ENCODE measurements at regions not wholly inside any gene's neighbourhood (a gene's known extent, or its start where the extent isn't known, plus 50 kb on each side); places are given as distances from the start of the nearest gene placed in this dataset.

GRCh38 chr15:96088650-96089049 is 241.8 kb upstream of the NR2F2 start:
- FAIRE-seq: no peak
- DNase-seq (ENCODE audit: insufficient read length, low spot score): no peak
- TF ChIP-seq PAX5 (IDR thresholded peaks at IDR 0.05; ENCODE audit: insufficient read depth, low read length, severe bottlenecking): no peak
- no peak for TF ChIP-seq SPI1 (IDR thresholded peaks at IDR 0.05; ENCODE audit: low read depth, low read length)
- TF ChIP-seq POLR2A (IDR thresholded peaks at IDR 0.05; ENCODE audit: low read depth, low read length): no peak
- TF ChIP-seq POU2F2 (IDR thresholded peaks at IDR 0.05; ENCODE audit: low read depth, low read length): no peak
- no peak for TF ChIP-seq POLR2AphosphoS5 (IDR thresholded peaks at IDR 0.05; ENCODE audit: low read depth, low read length)
- no peak for TF ChIP-seq TAF1 (IDR thresholded peaks at IDR 0.05; ENCODE audit: low read depth, low read length)

GRCh38 chr15:96089405-96090058 is 241.0 kb upstream of the NR2F2 start:
- TF ChIP-seq POLR2A (IDR thresholded peaks at IDR 0.05; ENCODE audit: low read depth, low read length): no peak
- TF ChIP-seq POU2F2 (IDR thresholded peaks at IDR 0.05; ENCODE audit: low read depth, low read length): no peak
- TF ChIP-seq PAX5 (IDR thresholded peaks at IDR 0.05; ENCODE audit: insufficient read depth, low read length, severe bottlenecking): no peak
- no peak for TF ChIP-seq TAF1 (IDR thresholded peaks at IDR 0.05; ENCODE audit: low read depth, low read length)
- TF ChIP-seq POLR2AphosphoS5 (IDR thresholded peaks at IDR 0.05; ENCODE audit: low read depth, low read length): no peak
- TF ChIP-seq SPI1 (IDR thresholded peaks at IDR 0.05; ENCODE audit: low read depth, low read length): no peak

GRCh38 chr15:96092186-96092585 is 238.3 kb upstream of the NR2F2 start:
- no peak for FAIRE-seq
- TF ChIP-seq TAF1 (IDR thresholded peaks at IDR 0.05; ENCODE audit: low read depth, low read length) (no peak), PAX5 (IDR thresholded peaks at IDR 0.05; ENCODE audit: insufficient read depth, low read length, severe bottlenecking) (no peak), SPI1 (IDR thresholded peaks at IDR 0.05; ENCODE audit: low read depth, low read length) (no peak), POU2F2 (IDR thresholded peaks at IDR 0.05; ENCODE audit: low read depth, low read length) (no peak), POLR2A (IDR thresholded peaks at IDR 0.05; ENCODE audit: low read depth, low read length) (no peak), POLR2AphosphoS5 (IDR thresholded peaks at IDR 0.05; ENCODE audit: low read depth, low read length) (no peak)
- no peak for DNase-seq (ENCODE audit: insufficient read length, low spot score)

More at GRCh38 chr15:96089405-96090058, 241.0 kb upstream of the NR2F2 start:
- DNase-seq (ENCODE audit: insufficient read length, low spot score) (no peak), FAIRE-seq (peak; percentile 33)

- DNase-seq (ENCODE audit: insufficient read length, low spot score): no peak
- FAIRE-seq: no peak
- TF ChIP-seq TAF1 (IDR thresholded peaks at IDR 0.05; ENCODE audit: low read depth, low read length): no peak
- TF ChIP-seq POU2F2 (IDR thresholded peaks at IDR 0.05; ENCODE audit: low read depth, low read length): no peak
- TF ChIP-seq POLR2AphosphoS5 (IDR thresholded peaks at IDR 0.05; ENCODE audit: low read depth, low read length): no peak
- TF ChIP-seq PAX5 (IDR thresholded peaks at IDR 0.05; ENCODE audit: insufficient read depth, low read length, severe bottlenecking): no peak
- TF ChIP-seq POLR2A (IDR thresholded peaks at IDR 0.05; ENCODE audit: low read depth, low read length): no peak
- TF ChIP-seq SPI1 (IDR thresholded peaks at IDR 0.05; ENCODE audit: low read depth, low read length): no peak
Observed at GRCh38 chr15:96093063-96093462, 237.4 kb upstream of the NR2F2 start.

- FAIRE-seq (no peak), DNase-seq (ENCODE audit: insufficient read length, low spot score) (no peak)
- TF ChIP-seq POLR2AphosphoS5 (IDR thresholded peaks at IDR 0.05; ENCODE audit: low read depth, low read length): no peak
- TF ChIP-seq PAX5 (IDR thresholded peaks at IDR 0.05; ENCODE audit: insufficient read depth, low read length, severe bottlenecking): no peak
- no peak for TF ChIP-seq TAF1 (IDR thresholded peaks at IDR 0.05; ENCODE audit: low read depth, low read length)
- no peak for TF ChIP-seq SPI1 (IDR thresholded peaks at IDR 0.05; ENCODE audit: low read depth, low read length)
- no peak for TF ChIP-seq POLR2A (IDR thresholded peaks at IDR 0.05; ENCODE audit: low read depth, low read length)
- TF ChIP-seq POU2F2 (IDR thresholded peaks at IDR 0.05; ENCODE audit: low read depth, low read length): no peak
Observed at GRCh38 chr15:96097661-96098060, 232.8 kb upstream of the NR2F2 start.

GRCh38 chr15:96102631-96103030 is 227.9 kb upstream of the NR2F2 start:
- DNase-seq (ENCODE audit: insufficient read length, low spot score): no peak
- no peak for FAIRE-seq
- no peak for TF ChIP-seq POLR2AphosphoS5 (IDR thresholded peaks at IDR 0.05; ENCODE audit: low read depth, low read length)
- TF ChIP-seq POLR2A (IDR thresholded peaks at IDR 0.05; ENCODE audit: low read depth, low read length): no peak
- no peak for TF ChIP-seq PAX5 (IDR thresholded peaks at IDR 0.05; ENCODE audit: insufficient read depth, low read length, severe bottlenecking)
- TF ChIP-seq SPI1 (IDR thresholded peaks at IDR 0.05; ENCODE audit: low read depth, low read length): no peak
- no peak for TF ChIP-seq TAF1 (IDR thresholded peaks at IDR 0.05; ENCODE audit: low read depth, low read length)
- no peak for TF ChIP-seq POU2F2 (IDR thresholded peaks at IDR 0.05; ENCODE audit: low read depth, low read length)

- no peak for FAIRE-seq
- TF ChIP-seq PAX5 (IDR thresholded peaks at IDR 0.05; ENCODE audit: insufficient read depth, low read length, severe bottlenecking) (no peak), POLR2AphosphoS5 (IDR thresholded peaks at IDR 0.05; ENCODE audit: low read depth, low read length) (no peak)
Observed at GRCh38 chr15:96106181-96106580, 224.3 kb upstream of the NR2F2 start.

GRCh38 chr15:96106628-96107027 is 223.9 kb upstream of the NR2F2 start:
- TF ChIP-seq PAX5 (IDR thresholded peaks at IDR 0.05; ENCODE audit: insufficient read depth, low read length, severe bottlenecking) (no peak), POLR2AphosphoS5 (IDR thresholded peaks at IDR 0.05; ENCODE audit: low read depth, low read length) (no peak), SPI1 (IDR thresholded peaks at IDR 0.05; ENCODE audit: low read depth, low read length) (no peak), POLR2A (IDR thresholded peaks at IDR 0.05; ENCODE audit: low read depth, low read length) (no peak)
- no peak for DNase-seq (ENCODE audit: insufficient read length, low spot score)
- FAIRE-seq: no peak

More at GRCh38 chr15:96106181-96106580, 224.3 kb upstream of the NR2F2 start:
- no peak for DNase-seq (ENCODE audit: insufficient read length, low spot score)

- no peak for TF ChIP-seq POU2F2 (IDR thresholded peaks at IDR 0.05; ENCODE audit: low read depth, low read length)
- TF ChIP-seq POLR2AphosphoS5 (IDR thresholded peaks at IDR 0.05; ENCODE audit: low read depth, low read length): no peak
- no peak for TF ChIP-seq POLR2A (IDR thresholded peaks at IDR 0.05; ENCODE audit: low read depth, low read length)
- no peak for TF ChIP-seq PAX5 (IDR thresholded peaks at IDR 0.05; ENCODE audit: insufficient read depth, low read length, severe bottlenecking)
- no peak for TF ChIP-seq TAF1 (IDR thresholded peaks at IDR 0.05; ENCODE audit: low read depth, low read length)
- TF ChIP-seq SPI1 (IDR thresholded peaks at IDR 0.05; ENCODE audit: low read depth, low read length): no peak
- FAIRE-seq (no peak), DNase-seq (ENCODE audit: insufficient read length, low spot score) (no peak)
Observed at GRCh38 chr15:96107916-96108315, 222.6 kb upstream of the NR2F2 start.

GRCh38 chr15:96108405-96108804 is 222.1 kb upstream of the NR2F2 start:
- DNase-seq (ENCODE audit: insufficient read length, low spot score) (no peak), FAIRE-seq (no peak)

More at GRCh38 chr15:96108405-96108804, 222.1 kb upstream of the NR2F2 start:
- TF ChIP-seq POLR2A (IDR thresholded peaks at IDR 0.05; ENCODE audit: low read depth, low read length) (no peak), TAF1 (IDR thresholded peaks at IDR 0.05; ENCODE audit: low read depth, low read length) (no peak), POU2F2 (IDR thresholded peaks at IDR 0.05; ENCODE audit: low read depth, low read length) (no peak), PAX5 (IDR thresholded peaks at IDR 0.05; ENCODE audit: insufficient read depth, low read length, severe bottlenecking) (no peak), SPI1 (IDR thresholded peaks at IDR 0.05; ENCODE audit: low read depth, low read length) (no peak), POLR2AphosphoS5 (IDR thresholded peaks at IDR 0.05; ENCODE audit: low read depth, low read length) (no peak)

Data from GM12891 (cell line).